Kidney tubule cell (primary cell): ENCODE measurements at regions not wholly inside any gene's neighbourhood (a gene's known extent, or its start where the extent isn't known, plus 50 kb on each side); places are given as distances from the start of the nearest gene placed in this dataset.
"Not testable (repeated sequence)": the region's sequence is repeated elsewhere in the genome, so short reads cannot be mapped to it uniquely, and the experiment has no call there.

Experiments
- DNase-seq: peaks from one replicate; pipeline ENCODE4 v3.0.0-alpha.2; 2018; ENCODE audit warnings: low spot score

- DNase-seq = no peak
Observed at GRCh38 chr2:228522977-228523376, 341.5 kb upstream of the SPHKAP start.

DNA sequence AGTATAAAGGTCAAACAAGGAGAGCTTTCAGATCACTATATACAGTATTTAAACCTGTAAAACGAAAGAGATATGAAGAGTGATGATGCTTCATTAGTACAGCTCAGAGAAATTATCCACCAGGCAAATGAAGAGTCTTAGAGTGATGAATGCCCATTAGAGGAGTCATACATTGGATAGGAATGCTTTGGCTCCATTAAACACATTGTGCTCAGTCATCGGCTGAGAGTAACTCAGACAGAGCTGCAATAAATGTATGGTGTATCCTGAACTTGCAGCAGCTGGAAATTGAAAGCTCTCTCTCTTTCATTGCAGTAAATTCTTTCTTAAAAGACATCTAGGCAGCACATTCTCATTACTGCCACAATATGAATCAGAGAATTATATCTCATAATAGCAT is 340.8 kb upstream of the SPHKAP start:
- peak; percentile 9 for DNase-seq

DNA sequence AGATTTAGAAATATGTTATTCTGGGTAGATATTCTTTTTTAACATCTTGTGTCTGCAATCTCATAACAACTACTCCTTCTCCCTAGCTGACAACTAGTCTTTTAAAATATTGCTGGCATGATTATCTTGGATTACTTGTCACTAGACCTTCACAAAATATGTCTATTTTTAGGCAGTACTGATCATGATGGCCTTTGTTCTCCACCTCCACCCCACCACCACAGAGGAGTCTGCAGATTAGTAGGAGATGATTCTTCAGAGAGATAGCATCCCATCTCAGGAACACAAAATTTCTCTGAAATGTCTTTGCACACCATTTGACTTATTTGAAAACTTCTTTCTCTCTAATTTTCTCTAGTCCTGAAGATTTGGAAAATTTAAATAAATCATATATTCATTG is 338.1 kb upstream of the SPHKAP start:
- no peak for DNase-seq

DNA sequence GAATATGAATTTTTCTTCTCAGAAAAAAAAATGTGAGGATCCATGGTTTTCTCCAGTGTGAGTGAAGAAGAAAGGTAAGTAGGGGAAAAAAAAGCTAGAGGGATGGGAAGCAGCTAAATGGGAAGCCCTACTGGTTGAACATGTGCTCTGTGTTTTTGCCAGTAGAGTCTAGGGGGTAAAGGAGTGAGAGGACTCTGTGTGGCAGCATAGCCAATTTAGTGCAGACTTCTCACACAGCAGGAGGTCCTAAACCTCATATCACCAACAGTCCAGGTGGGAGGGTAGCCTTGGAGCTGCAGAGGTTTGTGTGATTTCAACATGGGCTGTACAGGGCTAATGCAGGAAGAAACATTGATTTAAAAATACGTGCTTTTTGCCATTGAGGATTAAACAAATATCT is 334.5 kb upstream of the SPHKAP start:
- DNase-seq = no peak

GRCh38 chr2:228513480-228513879 is 332.0 kb upstream of the SPHKAP start:
- not testable (repeated sequence) for DNase-seq

DNA sequence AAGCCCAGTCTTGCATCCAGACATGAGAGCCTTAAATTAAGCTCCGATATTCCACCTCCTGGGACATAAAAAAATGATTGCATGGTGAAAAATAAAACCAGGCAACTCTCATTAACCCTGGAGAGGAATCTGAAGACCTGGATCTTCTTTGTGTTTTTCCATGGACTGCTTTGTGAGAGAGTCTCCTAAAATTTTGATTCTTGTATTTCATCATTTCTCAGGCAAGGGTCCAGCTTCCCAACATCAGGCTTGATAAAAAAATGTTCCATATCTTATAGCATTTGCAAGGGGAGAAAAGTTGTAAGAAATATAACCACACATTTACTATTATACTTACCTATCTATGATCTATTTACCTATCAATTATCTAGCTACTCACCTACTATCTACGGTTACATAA is 327.5 kb upstream of the SPHKAP start:
- DNase-seq = no peak

DNA sequence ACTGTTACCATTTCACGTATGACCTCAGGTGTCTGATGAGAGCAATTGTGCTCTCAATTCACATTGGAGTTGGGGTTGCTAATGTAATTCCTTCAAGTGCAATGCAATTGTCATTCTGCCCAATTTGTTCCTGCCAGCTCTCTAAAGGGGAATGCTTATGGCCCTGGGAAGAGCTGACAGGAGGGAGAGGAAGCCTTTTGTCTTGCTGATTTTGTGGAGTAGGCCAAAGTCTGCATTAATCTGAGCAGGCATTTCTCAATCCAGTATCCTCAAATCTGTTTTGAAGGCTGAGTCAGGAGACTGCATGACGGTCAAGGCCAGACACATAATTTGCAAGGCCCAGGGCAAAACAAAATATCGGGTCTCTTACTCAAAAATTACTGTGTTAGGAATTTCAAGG is 326.4 kb upstream of the SPHKAP start:
- DNase-seq = no peak

DNA sequence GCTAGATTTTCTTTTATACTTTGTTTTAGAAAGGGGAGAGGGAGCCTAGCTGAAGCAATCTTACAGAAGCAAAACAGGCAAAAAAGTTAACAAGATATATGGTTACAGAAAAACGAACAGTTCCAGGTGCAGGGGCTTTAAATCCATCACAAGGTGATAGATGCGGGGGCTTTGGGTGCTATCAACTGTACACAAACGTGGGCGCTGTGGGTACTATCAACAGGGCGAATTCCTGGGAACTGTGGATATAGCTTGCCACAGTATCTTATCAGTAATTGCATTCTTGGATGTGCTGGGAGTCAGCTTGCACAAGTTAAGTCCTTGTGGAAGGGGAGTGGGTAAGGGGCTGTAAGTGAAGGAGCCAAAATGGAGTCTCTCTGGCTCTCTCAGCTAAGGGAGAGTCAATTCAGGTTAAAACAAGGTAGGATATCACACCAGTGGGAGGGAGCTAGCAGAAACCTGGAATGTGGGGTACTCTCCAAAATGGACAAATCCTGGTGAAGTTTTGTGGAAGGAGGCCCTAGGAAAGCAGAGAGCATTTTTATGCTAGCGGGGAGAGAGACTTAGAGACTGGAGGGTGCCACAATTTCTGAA is 325.8 kb upstream of the SPHKAP start:
- DNase-seq = no peak

DNA sequence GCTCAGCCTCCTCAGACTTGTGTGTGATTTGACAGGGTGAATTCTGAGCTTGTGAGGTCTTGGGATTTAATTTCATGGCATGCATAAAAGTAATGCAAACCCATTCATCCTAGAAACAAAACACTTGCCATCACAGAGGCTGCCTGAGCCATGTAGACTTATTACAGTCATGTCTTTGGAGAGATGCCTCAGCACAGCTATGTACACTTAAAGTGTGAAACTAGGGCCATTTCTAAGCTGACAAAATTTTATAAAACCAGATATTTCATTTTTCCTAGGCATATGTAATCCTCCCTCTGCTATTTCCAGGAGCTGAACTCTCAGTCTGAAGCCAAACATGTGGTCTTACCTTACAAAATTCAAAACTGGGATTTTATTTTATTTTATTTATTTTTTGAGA is 322.2 kb upstream of the SPHKAP start:
- no peak for DNase-seq

DNA sequence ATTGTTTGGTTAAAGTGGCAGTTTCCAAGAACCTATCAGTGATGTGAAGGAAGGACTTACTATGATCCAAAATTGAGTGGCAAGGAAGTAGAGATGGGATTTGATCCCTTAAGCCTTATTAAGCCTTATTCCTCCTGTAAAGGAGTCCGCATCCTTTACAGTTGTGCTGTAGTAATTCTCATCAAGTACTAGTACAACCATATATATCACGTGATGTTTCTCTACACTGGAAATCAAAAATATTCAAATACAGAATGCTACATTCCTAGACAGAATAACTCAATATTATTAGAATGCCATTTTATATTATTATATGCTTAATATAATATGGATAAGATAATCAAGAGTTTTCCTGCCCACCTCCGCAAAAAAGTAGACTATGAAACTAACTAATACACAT is 312.4 kb upstream of the SPHKAP start:
- no peak for DNase-seq

DNA sequence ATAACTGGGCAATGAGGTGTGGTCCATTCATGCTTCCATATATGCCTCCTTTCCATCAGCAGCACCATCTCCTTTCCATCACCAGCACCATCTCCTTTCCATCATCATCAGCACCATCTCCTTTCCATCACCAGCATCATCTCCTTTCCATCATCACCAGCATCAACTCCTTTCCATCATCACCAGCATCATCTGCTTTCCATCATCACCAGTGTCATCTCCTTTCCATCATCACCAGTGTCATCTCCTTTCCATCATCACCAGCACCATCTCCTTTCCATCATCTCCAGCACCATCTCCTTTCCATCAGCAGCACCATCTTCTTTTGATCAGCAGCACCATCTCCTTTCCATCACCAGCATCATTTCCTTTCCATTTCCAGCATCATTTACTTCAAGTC is 297.5 kb upstream of the SPHKAP start:
- no peak for DNase-seq

DNA sequence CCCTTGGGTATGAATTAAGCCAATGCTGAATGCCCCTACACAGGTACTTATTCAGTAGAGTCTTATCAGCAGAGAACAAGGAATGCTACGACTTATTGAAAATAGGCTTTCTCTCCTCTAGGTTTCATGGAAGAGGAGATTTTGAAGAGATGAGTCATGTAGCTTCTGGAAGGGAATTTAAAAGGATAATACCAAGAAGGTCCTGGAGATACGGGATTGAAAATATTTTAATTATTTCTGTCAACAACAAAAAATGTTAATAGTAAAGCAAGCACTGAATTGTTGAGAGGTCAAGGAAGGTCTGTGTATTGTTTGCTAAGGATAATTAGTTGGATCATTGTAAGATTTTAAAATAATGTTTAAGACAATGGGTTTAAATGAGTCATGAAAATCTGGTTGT is 293.0 kb upstream of the SPHKAP start:
- DNase-seq = peak; percentile 68

DNA sequence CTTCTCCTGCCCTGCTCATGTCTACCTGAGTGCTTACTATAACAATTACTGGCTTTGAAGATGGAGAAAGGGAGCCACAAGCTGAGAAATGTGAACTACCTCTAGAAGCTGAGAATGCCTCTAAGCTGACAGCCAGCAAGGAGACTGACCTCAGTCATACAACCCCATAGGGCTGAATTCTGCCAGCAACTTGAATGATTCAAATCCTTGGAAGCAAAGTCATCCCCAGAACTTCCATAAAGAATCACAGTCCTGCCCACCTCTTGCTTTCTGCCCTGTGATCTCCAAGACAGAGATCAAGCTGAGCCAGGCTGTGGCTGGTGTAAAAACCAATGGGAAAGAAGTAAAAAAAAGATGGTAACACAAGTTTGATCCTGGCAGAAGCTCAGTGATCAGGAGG is 288.2 kb upstream of the SPHKAP start:
- no peak for DNase-seq

- no peak for DNase-seq
Observed at GRCh38 chr2:228466851-228467250, 285.4 kb upstream of the SPHKAP start.

GRCh38 chr2:228465408-228465807 is 283.9 kb upstream of the SPHKAP start:
- no peak for DNase-seq

GRCh38 chr2:228458364-228458763 is 276.9 kb upstream of the SPHKAP start:
- no peak for DNase-seq

DNA sequence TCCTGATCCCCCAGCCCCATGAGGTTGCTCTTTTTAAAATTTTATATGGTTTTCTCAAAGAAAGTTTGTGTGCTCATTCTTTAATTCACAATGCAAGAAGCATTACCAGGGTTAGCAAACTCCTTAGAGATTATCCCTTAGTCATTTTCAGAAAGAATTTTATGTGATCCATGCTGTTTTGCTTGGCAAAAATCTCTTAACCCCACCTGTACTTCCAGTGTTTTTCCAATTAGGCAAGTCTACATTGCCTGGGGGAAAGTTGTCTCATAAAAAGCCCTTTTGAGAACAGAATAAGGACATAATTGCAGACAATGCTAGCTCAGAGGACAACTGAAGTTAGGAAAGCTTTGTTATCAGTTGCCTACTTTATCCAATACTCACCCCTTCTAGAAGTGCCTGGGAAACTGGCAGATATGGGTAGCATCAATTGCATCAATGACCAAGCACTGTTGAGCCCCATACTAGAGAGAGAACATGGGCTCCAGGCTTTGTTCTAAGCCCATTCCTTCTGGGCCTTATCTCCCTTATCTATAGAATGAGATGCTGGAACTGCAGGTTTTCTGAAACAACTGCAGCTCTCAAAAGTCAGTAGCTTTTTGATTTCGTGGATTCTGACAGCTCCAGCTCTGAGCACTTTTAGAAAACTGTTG is 265.9 kb upstream of the SPHKAP start:
- DNase-seq = no peak

- DNase-seq = no peak
Observed at GRCh38 chr2:228446734-228447133, 265.2 kb upstream of the SPHKAP start.

- DNase-seq = no peak
Observed at GRCh38 chr2:228444161-228444560, 262.7 kb upstream of the SPHKAP start.

DNA sequence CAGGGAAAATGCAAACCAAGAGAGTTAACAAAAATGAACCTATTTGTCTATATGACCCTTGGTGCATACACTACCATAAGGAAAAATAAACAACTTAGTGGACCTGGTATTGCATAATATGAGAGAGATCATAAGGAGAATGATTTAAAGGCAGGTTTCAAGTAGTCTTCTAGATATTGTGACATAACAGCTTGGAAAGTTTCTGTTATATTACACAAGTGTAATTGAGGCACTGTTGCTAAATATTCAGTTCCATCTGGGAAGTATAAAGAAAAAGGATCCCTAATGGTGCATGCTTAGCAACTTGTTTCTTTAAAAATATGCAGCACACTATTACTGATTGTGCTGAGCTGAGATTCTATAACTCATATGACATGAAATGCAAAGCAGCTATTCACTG is 252.2 kb upstream of the SPHKAP start:
- no peak for DNase-seq

DNA sequence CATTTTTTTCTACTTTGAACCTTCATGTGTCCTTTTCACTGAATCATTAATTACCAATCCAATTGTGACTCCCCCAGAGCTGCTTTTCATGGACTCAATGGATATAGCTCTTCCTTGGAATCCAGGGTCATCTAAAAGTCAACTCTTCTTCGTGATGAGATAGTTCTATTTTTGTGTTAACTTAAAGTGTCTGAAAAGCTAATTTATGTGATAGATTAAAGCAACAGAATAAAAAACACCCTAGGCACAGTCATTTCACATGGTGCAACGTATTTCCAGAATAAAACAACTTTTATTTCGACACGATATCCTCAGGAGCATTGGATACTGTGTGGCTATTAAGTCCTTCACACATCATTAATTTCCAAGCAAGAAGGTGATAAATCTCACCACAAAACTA is 250.6 kb upstream of the SPHKAP start:
- DNase-seq = no peak

DNA sequence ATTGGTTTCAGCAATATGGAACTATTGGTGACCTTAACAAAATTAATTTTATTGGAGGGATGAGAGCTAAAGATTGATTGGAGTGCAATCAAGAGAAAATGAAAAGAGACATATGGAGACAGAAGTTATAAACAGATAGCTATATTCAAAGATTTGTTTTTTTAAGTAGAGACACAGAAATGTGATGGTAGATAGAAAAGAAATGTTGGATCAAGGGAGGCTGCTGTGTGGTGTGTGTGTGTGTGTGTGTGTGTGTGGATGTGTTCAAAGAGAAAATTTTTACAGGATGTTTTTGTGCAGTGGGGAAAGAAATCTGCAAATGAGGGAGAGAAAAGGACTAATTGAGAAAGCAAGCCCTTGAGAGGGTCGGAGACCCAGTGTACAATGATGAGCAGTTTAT is 249.5 kb upstream of the SPHKAP start:
- no peak for DNase-seq

GRCh38 chr2:228426502-228427216 is 245.2 kb upstream of the SPHKAP start:
- DNase-seq = no peak
